ENCODE measurements at regions not wholly inside any gene's neighbourhood (a gene's known extent, or its start where the extent isn't known, plus 50 kb on each side); places are given as distances from the start of the nearest gene placed in this dataset.

DNA sequence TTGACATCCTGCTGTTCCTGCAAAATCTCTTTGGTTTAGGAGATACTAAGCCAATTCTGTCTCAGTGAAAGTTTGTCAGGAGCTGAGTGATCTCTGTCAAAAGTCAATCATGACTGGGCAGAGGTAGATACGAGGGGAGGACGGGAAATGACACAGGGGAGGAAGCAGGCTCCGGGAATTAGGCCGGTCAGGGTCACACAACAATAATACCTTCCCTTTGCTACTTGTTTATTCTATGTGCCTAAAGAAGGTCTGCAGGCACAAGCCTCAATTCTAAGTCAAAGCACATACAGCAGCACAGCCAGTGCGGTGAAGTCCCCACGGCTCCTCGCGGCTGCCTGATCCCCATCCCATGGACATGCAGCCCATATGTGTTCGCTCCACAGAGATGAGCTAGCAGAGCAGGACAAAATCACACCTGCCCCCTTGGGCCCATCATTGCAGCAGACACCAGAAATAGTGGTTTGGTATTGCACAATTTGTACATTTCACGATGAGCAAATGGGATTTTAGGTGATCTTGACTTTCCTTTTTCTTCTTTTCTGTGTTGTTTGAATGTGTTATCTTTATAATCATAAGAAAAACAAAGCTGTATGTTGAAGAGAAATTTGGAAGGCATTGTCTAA, 141.4 kb downstream of the VAPA start:
- TF ChIP-seq, protein P1, sequence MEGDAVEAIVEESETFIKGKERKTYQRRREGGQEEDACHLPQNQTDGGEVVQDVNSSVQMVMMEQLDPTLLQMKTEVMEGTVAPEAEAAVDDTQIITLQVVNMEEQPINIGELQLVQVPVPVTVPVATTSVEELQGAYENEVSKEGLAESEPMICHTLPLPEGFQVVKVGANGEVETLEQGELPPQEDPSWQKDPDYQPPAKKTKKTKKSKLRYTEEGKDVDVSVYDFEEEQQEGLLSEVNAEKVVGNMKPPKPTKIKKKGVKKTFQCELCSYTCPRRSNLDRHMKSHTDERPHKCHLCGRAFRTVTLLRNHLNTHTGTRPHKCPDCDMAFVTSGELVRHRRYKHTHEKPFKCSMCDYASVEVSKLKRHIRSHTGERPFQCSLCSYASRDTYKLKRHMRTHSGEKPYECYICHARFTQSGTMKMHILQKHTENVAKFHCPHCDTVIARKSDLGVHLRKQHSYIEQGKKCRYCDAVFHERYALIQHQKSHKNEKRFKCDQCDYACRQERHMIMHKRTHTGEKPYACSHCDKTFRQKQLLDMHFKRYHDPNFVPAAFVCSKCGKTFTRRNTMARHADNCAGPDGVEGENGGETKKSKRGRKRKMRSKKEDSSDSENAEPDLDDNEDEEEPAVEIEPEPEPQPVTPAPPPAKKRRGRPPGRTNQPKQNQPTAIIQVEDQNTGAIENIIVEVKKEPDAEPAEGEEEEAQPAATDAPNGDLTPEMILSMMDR (IDR thresholded peaks at IDR 0.05; ENCODE audit: insufficient read depth, low read depth, low read length, missing control alignments): no peak
- DNase-seq (ENCODE audit: low read depth): no peak
- no peak overlapping the region for H3K4me3 ChIP-seq (ENCODE audit: low read depth, low read length)

DNA sequence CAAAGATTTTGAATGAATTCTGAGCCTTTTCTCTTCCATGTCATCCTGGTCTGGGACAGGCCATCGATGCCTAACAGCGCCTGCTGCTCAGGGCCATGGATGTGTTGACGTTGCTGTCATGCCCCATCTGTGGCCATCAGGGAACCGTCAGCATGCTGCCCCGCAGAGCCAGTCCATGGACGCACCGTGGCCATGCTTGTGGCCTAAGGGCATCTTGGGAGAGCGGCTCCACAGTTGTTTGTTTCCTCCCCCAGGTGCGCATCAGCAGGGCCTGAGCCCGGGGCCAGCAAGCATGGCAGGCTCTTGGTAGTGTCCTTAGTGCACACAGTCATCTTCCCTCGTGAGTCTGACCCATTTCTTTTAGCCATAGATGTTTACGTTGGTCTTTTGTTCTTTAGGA, 142.7 kb downstream of the VAPA start:
- TF ChIP-seq, protein P1 (IDR thresholded peaks at IDR 0.05; ENCODE audit: insufficient read depth, low read depth, low read length, missing control alignments): no peak
- no peak for DNase-seq (ENCODE audit: low read depth)
- H3K4me3 ChIP-seq (ENCODE audit: low read depth, low read length): no peak overlapping the region

DNA sequence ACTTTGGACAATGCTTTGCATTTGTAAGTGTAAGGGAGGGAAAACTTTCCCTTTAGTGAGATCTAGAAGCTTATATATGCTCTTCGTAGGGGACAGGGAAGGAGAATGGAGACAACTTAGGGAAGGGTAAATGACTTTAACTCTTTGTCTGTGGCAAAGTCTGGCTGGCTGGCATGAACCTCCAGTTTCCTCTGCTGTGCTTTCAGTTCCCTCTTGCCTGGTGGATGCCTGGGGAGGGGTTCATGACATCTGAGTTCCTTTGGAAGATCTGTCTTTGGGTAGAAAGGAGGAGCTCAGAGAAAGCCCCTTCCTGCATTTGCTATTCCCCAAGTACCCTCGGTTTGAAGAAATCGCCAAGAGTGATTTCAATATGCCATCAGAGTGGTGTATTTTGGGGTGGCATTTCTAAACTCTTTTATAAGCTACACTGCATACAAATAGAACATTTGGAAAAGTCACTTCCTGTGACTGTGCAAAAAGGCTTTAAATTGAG, 143.6 kb downstream of the VAPA start:
- no peak for DNase-seq (ENCODE audit: low read depth)
- H3K4me3 ChIP-seq (ENCODE audit: low read depth, low read length): no peak overlapping the region
- TF ChIP-seq, protein P1 (IDR thresholded peaks at IDR 0.05; ENCODE audit: insufficient read depth, low read depth, low read length, missing control alignments): no peak

DNA sequence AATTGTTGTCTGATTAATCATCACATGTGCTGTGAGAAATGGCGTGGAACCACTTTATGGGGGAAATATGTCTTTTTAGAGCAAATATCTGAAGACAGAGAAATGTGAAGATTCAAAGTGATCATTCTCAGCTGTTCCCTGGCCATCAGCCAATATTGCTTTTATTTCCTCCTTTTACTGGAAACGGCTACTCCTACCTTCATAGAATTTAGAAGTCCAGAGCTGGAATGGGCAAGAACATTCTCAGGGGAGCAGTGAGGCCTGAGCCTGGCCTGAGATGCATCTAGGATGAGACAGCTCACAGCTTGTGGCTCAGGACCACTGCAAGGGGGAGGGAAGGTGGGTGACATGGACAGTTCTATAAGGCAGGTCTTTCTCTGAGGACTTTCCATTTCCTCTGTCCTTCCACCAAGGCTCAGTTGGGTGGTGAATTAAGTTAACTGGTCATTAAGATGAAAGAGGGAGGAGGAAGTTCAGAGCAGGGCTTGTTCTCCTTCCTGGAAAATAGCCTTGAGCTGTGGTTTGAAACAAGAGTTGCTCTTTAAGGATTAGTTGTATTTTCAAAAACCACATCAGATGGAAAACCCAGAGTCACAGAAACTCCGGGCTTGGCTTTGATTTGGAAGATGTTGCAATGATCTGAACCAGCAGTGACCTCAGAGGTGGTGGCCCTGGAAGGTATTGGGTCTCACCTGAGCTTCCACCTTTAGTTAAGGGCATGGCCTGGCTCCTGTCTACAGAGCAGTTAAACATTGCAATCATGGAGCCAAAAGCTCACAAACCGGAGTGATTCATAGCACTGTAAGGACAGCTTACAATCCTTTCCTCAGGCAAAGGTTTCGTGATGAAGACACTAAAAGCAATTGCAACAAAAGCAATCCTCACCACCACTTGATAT, 144.3 kb downstream of the VAPA start:
- no peak overlapping the region for H3K4me3 ChIP-seq (ENCODE audit: low read depth, low read length)
- TF ChIP-seq, protein P1 (IDR thresholded peaks at IDR 0.05; ENCODE audit: insufficient read depth, low read depth, low read length, missing control alignments): no peak
- DNase-seq (ENCODE audit: low read depth): no peak

DNA sequence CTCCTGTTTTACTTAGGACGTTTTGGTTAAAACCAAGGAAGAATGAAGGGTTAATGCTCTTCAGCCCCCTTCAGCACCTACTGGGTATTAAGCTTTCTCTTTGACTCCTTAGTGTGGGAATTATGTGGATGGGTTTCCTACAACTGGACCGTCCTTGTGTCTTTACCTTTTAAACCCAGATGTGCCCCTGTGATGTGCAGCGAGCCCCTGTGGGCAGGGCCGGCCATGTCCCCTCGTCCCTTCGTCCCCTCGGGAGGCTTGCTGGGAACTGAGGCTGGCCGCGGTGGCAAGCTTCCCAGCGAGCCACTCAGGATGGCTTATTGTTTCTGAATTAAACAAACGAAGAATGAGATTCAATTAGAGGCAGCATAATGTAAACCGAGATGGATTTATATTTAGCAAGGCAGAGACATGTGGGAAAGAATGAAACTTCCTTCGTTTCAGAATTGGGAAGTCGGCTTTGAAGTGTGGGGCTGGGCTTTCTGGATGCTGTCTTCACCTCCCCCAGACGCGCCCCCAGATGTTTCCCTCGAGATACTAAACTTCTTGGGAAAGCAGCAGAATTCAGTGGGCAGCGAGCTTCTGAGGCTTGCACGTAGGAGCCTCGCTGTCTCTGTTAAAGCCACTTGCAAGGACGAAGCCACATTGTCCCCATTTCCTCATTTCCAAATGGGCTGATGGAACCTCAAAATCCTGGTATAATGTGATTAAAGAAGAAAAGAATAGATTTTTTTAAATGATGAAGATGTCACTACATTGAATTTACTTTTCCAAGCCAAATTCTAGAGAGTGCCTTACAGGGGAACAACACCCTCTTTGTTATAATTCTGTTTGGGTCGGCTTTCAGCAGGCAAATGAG, 146.0 kb downstream of the VAPA start:
- H3K4me3 ChIP-seq (ENCODE audit: low read depth, low read length): no peak overlapping the region
- no peak for DNase-seq (ENCODE audit: low read depth)
- TF ChIP-seq, protein P1 (IDR thresholded peaks at IDR 0.05; ENCODE audit: insufficient read depth, low read depth, low read length, missing control alignments): no peak

DNA sequence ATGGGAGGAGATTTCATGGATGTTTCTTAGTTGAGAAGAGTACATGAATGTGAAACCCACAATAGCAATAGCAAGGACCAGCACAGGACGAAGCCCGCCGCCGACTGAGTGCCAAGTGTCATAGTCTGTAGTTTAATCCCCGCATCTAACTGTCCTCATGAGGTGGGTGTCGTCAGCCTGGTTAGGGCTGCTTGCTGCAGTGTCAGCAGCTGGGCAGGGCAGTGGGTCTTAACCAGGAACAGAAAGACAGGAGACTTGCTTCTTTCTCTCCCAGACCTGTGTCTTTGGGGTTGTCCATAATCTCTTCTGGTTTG, 146.6 kb downstream of the VAPA start:
- no peak for DNase-seq (ENCODE audit: low read depth)
- TF ChIP-seq, protein P1 (IDR thresholded peaks at IDR 0.05; ENCODE audit: insufficient read depth, low read depth, low read length, missing control alignments): no peak
- no peak overlapping the region for H3K4me3 ChIP-seq (ENCODE audit: low read depth, low read length)
